ENCODE measurements at regions not wholly inside any gene's neighbourhood (a gene's known extent, or its start where the extent isn't known, plus 50 kb on each side); places are given as distances from the start of the nearest gene placed in this dataset.

- TF ChIP-seq CTCF (IDR thresholded peaks at IDR 0.05): no peak
- TF ChIP-seq POLR2A (IDR thresholded peaks at IDR 0.05): no peak
Measured at GRCh38 chrX:150158554-150159332, 204.4 kb upstream of the MAMLD1 start.
